OCI-LY1 (cell line): ENCODE measurements at regions not wholly inside any gene's neighbourhood (a gene's known extent, or its start where the extent isn't known, plus 50 kb on each side); places are given as distances from the start of the nearest gene placed in this dataset.

Experiments
- H2AFZ ChIP-seq: fragments of 200-600 bp; sonication (generic), shearing (Covaris generic); 2 replicates; pipeline ENCODE4 v1.6.0; 2014; ENCODE audit warnings: antibody characterized with exemption, mild to moderate bottlenecking, low read length
- H3F3A ChIP-seq: fragments of 200-600 bp; sonication (generic), shearing (Covaris generic); 2 replicates; pipeline ENCODE4 v1.6.0; 2014; ENCODE audit warnings: mild to moderate bottlenecking, antibody characterized with exemption, low read length, moderate library complexity; ENCODE audit not compliant: insufficient read depth
- H3K27ac ChIP-seq: fragments of 200-600 bp; sonication (generic); 2 replicates; pipeline ENCODE4 v1.5.1; 2014; ENCODE audit warnings: low read length, mixed run types, mild to moderate bottlenecking, low read depth; ENCODE audit not compliant: poor library complexity, severe bottlenecking
- H3K27me3 ChIP-seq: fragments of 200-600 bp; sonication (generic); 2 replicates; pipeline ENCODE4 v1.6.0; 2014; ENCODE audit warnings: antibody characterized with exemption, mild to moderate bottlenecking, low read length, moderate library complexity; ENCODE audit not compliant: insufficient read depth
- H3K36me3 ChIP-seq: fragments of 200-600 bp; sonication (generic); 2 replicates; pipeline ENCODE4 v1.6.1; 2014; ENCODE audit warnings: mild to moderate bottlenecking, antibody characterized with exemption, low read length, moderate library complexity, mixed read lengths; ENCODE audit not compliant: insufficient read depth
- H3K4me1 ChIP-seq: fragments of 200-600 bp; sonication (generic); 2 replicates; pipeline ENCODE4 v1.5.1; 2014; ENCODE audit warnings: mild to moderate bottlenecking, low read length, moderate library complexity; ENCODE audit not compliant: insufficient read depth, severe bottlenecking
- H3K4me2 ChIP-seq: fragments of 200-600 bp; sonication (generic), shearing (Covaris generic); 2 replicates; pipeline ENCODE4 v1.6.1; 2014; ENCODE audit warnings: low read length
- H3K4me3 ChIP-seq: fragments of 200-600 bp; sonication (generic); 2 replicates; pipeline ENCODE4 v1.5.1; 2014; ENCODE audit warnings: low read length, low read depth, mild to moderate bottlenecking, mixed read lengths; ENCODE audit not compliant: poor library complexity, severe bottlenecking
- H3K79me2 ChIP-seq: fragments of 200-600 bp; shearing (Covaris generic); 2 replicates; pipeline ENCODE4 v1.6.1; 2016; ENCODE audit warnings: mixed run types, low read length, mixed read lengths; ENCODE audit not compliant: insufficient read depth
- H3K9ac ChIP-seq: fragments of 200-600 bp; sonication (generic), shearing (Covaris generic); 2 replicates; pipeline ENCODE4 v1.6.1; 2014; ENCODE audit warnings: mild to moderate bottlenecking, low read length, mixed read lengths
- H3K9me2 ChIP-seq: fragments of 200-600 bp; sonication (generic), shearing (Covaris generic); 2 replicates; pipeline ENCODE4 v1.6.1; 2014; ENCODE audit warnings: low read depth, mild to moderate bottlenecking, low read length, mixed read lengths
- H3K9me3 ChIP-seq: fragments of 200-600 bp; shearing (Covaris generic); 2 replicates; pipeline ENCODE4 v1.6.1; 2014; ENCODE audit warnings: low read length, mixed read lengths
- H4K20me1 ChIP-seq: fragments of 200-600 bp; sonication (generic), shearing (Covaris generic); 2 replicates; pipeline ENCODE4 v1.6.0; 2016; ENCODE audit warnings: mild to moderate bottlenecking, low read length; ENCODE audit not compliant: insufficient read depth
- CTCF ChIP-seq: fragments of 200-600 bp; sonication (generic), shearing (Covaris generic); IDR thresholded peaks from 2 replicates; pipeline ENCODE4 v1.5.1; 2017; ENCODE audit warnings: mild to moderate bottlenecking, antibody characterized with exemption, low read length, moderate library complexity, mixed read lengths
- EZH2 ChIP-seq: fragments of 200-600 bp; sonication (generic), shearing (Covaris generic); IDR thresholded peaks from 2 replicates; pipeline ENCODE4 v1.8.0; 2017; ENCODE audit warnings: borderline replicate concordance, mixed run types, mild to moderate bottlenecking, antibody characterized with exemption, low read length, moderate library complexity, mixed read lengths

- no peak overlapping the region for H3K4me2 ChIP-seq
- no peaks in the 10 kb centered on the region for H3K79me2 ChIP-seq
- H3K36me3 ChIP-seq = no peaks in the 10 kb centered on the region
- no peaks in the 10 kb centered on the region for H3K9me3 ChIP-seq
- H3F3A ChIP-seq = no peaks in the 10 kb centered on the region
- no peak overlapping the region for H2AFZ ChIP-seq
- H3K4me3 ChIP-seq = no peak overlapping the region
- H4K20me1 ChIP-seq = no peaks in the 10 kb centered on the region
- H3K27me3 ChIP-seq = no peaks in the 10 kb centered on the region
- no peaks in the 10 kb centered on the region for H3K4me1 ChIP-seq
- H3K9me2 ChIP-seq = no peaks in the 10 kb centered on the region
- H3K9ac ChIP-seq = no peak overlapping the region
- TF ChIP-seq EZH2 = no peak
- no peak for TF ChIP-seq CTCF
- no peak overlapping the region for H3K27ac ChIP-seq
Measured at GRCh38 chr3:160159806-160160205, 65.4 kb upstream of the C3orf80 start.

- no peaks in the 10 kb centered on the region for H3K9me3 ChIP-seq
- no peak overlapping the region for H3K4me3 ChIP-seq
- H3F3A ChIP-seq = no peaks in the 10 kb centered on the region
- no peaks in the 10 kb centered on the region for H3K4me1 ChIP-seq
- TF ChIP-seq CTCF (no peak), EZH2 (no peak)
- H4K20me1 ChIP-seq = no peaks in the 10 kb centered on the region
- H3K4me2 ChIP-seq = no peak overlapping the region
- H3K36me3 ChIP-seq = no peaks in the 10 kb centered on the region
- no peaks in the 10 kb centered on the region for H3K79me2 ChIP-seq
- no peaks in the 10 kb centered on the region for H3K27me3 ChIP-seq
- H3K9ac ChIP-seq = no peak overlapping the region
- H3K27ac ChIP-seq = no peak overlapping the region
- no peak overlapping the region for H2AFZ ChIP-seq
- no peaks in the 10 kb centered on the region for H3K9me2 ChIP-seq
Measured at GRCh38 chr3:160161921-160162320, 63.3 kb upstream of the C3orf80 start.

- Histone ChIP-seq H2AFZ (no peak overlapping the region), H3F3A (no peaks in the 10 kb centered on the region), H3K4me2 (no peak overlapping the region), H3K36me3 (no peaks in the 10 kb centered on the region), H3K9me3 (no peaks in the 10 kb centered on the region), H3K4me1 (no peaks in the 10 kb centered on the region), H3K27me3 (no peaks in the 10 kb centered on the region), H3K9me2 (no peaks in the 10 kb centered on the region), H3K9ac (no peak overlapping the region), H4K20me1 (no peaks in the 10 kb centered on the region), H3K4me3 (no peak overlapping the region), H3K27ac (no peak overlapping the region), H3K79me2 (no peaks in the 10 kb centered on the region)
- TF ChIP-seq EZH2 (no peak), CTCF (no peak)
Measured at GRCh38 chr3:160162440-160162839, 62.8 kb upstream of the C3orf80 start.
